Stimulated activated CD4-positive, alpha-beta T cell treated with anti-CD3 and anti-CD28 coated beads, Interleukin-4, amount 100 ng/mL, for 4 hours (primary cell): ENCODE measurements at regions not wholly inside any gene's neighbourhood (a gene's known extent, or its start where the extent isn't known, plus 50 kb on each side); places are given as distances from the start of the nearest gene placed in this dataset.
"Not testable (repeated sequence)": the region's sequence is repeated elsewhere in the genome, so short reads cannot be mapped to it uniquely, and the experiment has no call there.

Experiments used
- DNase-seq, 2 experiments: peaks; one replicate each; pipeline ENCODE4 v3.0.0-alpha.2; 2020

DNA sequence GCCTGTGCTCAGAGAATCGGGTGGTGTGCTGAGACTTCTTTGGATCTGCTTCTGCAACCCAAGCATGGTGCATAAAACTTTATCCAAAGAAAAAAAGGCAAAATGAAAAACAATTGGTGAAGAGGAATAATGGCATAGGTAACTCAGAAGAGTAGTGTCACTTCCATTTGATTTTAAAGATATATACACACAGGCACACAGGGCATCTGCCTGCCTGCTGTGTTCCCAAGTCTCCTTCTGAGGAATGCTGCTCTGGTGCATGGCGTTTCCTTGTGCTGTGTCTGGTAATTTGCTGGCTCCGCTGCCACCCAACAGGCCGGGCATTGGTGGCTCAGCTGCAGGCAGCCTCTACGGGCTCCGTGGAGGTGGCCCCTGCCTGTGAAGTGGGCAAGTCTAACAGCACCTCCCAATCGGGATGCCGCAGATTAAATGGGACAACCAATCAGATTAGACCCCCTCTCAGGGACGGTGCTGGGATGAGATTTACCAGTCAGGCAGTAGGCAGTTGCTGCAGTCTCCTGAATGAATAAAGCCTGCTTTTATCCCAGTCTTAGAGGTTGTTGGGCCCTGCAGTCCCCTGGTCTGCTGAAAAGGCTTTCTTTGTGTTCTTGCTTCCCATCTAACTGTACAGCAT is 253.7 kb upstream of the RASGRP1 start:
- DNase-seq = no peak

- DNase-seq = no peak
Measured at GRCh38 chr15:38819387-38819950, 254.9 kb upstream of the RASGRP1 start.

DNA sequence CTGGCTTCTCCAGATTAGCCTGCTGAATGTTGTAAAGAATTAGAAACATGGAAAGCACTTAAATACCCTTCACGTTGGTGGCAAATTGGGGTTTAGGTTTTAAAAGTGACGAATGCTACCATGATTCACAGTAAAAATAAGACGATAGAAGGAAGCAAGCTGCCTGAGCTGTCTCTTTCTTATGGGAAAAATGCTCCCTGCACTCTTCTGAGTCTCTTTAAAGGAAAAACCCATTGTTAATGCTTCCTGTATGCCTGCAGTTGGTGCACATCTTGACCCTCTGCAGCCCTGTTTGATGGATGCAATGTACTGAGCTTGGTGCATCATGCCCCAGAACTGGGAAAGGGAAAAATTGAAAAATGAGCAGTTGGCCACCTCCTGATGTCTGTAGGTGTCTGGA is 258.6 kb upstream of the RASGRP1 start:
- DNase-seq = no peak

- DNase-seq = no peak
Measured at GRCh38 chr15:38824719-38825118, 260.1 kb upstream of the RASGRP1 start.

GRCh38 chr15:38826880-38827279 is 262.3 kb upstream of the RASGRP1 start:
- no peak for DNase-seq

GRCh38 chr15:38828031-38828532 is 263.5 kb upstream of the RASGRP1 start:
- no peak for DNase-seq

DNA sequence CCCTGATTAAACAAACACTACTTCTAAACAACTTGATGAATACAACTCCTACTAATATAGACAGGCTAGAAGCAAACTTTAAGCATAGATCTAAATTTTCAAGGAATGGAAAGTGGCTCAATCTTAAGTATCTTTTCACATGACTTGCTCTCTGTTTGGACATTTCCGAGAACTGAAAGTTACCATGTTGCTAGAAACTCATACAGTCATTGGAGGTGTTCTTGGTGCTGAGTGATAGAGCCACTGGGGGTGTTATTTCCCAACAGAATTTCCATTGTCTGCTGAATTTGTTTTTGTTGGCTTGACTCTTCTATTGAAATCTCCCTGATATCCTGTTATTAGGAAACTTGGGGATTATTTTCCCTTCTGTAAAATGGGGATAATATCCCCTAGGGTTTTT is 264.5 kb upstream of the RASGRP1 start:
- DNase-seq = no peak

- no peak for DNase-seq
Measured at GRCh38 chr15:38842226-38842625, 277.6 kb upstream of the RASGRP1 start.

DNA sequence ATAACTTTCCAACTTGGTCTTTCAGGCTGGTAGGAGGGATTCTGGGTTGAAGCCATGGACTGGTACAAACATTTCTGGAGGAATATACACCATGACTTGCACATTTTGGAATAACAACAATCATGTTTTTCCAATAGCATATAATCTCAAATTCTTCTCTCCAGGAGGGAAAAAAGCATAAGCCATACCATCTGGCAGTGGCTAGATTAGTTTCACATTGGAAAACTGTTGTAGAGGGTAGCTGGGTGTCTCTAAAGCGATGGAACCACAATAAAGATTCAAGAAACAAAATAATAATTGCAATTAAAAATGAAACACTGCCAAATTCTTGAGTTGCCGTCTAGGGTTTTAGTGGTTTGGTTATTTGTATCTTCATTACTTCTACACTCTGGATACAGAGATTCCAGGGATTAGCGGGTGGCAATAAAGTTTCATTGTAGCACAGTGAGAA is 278.5 kb upstream of the RASGRP1 start:
- no peak for DNase-seq

- no peak for DNase-seq
Measured at GRCh38 chr15:38843736-38844590, 279.3 kb upstream of the RASGRP1 start.

GRCh38 chr15:38844736-38845135 is 280.1 kb upstream of the RASGRP1 start:
- DNase-seq = no peak

GRCh38 chr15:38846346-38846745 is 281.7 kb upstream of the RASGRP1 start:
- DNase-seq = no peak

DNA sequence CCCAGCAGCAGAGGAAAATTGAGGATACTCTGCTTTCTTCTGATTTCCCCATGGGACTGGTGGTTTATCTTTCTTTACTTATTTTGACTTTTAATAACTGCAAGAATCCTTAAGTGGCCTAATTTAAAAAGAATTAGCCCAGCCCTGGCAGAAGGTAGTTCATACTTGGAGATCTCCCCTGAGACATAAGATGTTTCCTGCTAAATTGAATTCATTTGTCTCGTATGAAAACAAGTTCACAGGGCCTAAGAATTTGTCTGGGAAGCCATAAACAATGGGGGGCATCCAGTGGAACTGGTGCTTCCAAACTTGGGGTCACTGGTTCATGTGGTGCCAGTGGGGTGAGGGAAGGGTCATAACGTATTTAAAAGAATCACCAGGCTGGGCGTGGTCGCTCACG is 283.1 kb upstream of the RASGRP1 start:
- no peak for DNase-seq

GRCh38 chr15:38849046-38849445 is 284.4 kb upstream of the RASGRP1 start:
- DNase-seq = no peak

DNA sequence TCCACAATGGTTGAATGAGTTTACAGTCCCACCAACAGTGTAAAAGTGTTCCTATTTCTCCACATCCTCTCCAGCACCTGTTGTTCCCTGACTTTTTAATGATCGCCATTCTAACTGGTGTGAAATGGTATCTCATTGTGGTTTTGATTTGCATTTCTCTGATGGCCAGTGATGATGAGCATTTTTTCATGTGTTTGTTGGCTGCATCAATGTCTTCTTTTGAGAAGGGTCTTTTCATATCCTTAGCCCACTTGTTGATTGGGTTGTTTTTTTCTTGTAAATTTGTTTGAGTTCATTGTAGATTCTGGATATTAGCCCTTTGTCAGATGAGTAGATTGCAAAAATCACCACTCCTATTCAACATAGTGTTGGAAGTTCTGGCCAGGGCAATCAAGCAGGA is 287.6 kb upstream of the RASGRP1 start:
- DNase-seq = not testable (repeated sequence)

- DNase-seq = peak; percentile 7 to 11
Measured at GRCh38 chr15:38853608-38854007, 289.0 kb upstream of the RASGRP1 start.

DNA sequence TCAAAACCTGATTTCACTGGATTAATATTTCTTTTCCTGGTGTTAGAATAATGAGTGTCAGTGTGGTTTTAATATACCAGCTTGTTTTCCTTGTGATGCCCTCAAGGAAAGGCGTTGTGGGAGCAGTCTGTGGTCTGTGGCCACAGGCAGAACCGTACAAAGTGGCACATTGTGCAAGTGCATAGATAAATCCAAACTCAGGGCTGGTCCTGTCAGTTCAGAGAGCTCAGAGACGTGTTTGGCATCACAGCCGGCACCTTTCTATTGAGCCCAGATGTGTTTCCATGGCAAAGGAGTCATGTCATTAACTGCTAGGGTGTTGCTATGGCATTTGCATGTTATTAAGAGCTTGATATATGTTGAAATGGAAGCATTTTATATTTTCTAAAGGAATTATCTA is 289.9 kb upstream of the RASGRP1 start:
- DNase-seq = no peak

DNA sequence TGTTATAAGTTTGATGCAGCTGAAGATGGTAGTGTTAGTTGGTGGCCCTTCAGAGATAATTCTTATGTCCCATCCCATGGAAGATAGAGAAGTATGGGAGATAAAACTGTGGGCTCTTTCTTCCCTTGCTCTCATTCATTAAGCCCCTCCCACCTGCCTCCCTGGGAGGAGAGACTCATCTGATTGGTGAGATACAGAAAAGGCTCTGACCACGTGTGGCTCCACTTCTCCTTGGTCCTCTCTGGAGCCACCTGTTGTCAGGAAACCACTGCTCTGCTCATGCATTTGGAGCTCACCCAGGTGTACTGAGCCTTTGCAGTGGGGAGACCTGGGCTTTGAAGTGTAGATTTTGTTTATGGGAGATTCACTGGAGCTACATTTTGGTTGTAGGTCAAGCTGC is 293.2 kb upstream of the RASGRP1 start:
- DNase-seq = no peak

DNA sequence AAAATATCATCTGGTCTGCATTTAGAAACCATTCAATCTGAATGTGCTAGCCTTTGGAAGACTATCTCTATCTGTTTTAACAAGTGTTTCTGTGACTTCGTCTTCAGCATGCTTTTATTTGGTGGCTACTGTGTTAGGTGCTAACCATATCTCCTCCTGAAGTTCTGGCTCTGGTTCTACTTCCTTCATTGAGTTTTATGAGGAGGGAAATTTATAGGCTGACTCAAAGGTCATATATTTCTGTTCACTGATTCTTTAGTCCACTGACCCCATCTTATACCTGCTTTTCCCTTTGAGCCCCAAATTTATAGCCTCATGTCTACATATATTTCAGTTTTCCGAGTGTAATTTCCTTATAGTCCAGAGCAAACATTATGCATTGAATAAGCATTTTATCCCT is 295.0 kb upstream of the RASGRP1 start:
- no peak for DNase-seq

DNA sequence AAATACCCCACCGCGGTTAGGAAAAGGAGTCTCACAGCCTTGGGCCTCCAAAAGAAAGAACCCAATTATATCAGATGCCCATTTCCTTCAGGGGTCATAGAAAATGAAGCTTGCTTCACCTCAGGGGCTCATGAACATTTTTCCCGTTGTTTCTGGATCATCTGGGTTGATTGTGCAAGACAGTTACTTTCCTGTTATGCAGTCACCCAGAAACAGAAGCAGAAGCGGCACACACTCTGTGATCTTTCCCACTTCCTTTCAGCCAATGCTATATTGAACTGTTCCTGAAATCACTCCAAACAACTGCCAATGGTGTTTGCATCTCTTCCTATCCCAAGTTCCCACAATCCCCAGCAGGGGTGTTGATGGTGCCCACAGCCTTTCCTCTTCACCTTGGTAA is 295.6 kb upstream of the RASGRP1 start:
- DNase-seq = no peak

DNA sequence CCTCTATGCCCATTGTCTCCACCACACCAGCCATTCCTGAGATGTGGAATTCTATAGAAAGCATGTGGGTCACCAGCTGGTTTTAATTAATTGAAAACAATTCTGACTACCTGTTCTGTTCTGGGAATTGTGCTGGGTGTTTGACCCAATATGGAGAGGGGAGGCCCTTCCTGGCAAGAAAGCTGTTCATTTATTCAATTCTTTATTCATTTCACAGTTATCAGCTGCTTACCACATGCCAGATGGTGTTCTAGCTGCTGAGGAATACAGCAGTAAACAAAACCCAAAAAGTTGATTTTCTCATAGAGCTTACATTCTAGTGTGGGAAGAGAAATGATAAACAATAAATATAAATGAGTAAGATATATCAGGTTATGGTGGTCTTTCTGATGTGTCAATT is 296.1 kb upstream of the RASGRP1 start:
- no peak for DNase-seq

DNA sequence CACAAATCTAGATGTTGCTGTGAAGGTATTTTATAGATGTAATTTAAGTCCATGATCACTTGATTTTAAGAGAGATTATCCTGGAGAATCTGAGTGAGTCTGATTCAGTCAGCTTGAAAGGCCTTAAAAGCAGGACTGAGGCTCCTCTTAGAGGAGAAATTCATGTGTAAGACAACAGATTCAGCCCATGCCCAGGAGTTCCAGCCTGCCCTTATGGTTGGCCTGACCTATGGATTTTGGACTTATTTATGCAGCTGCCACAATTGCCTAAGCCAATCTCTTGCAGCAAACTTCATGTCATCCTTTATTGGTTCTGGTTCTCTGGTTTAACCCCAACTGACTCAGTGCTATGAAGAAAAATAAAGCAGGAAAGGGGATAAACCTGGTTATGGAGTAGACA is 296.5 kb upstream of the RASGRP1 start:
- no peak for DNase-seq

DNA sequence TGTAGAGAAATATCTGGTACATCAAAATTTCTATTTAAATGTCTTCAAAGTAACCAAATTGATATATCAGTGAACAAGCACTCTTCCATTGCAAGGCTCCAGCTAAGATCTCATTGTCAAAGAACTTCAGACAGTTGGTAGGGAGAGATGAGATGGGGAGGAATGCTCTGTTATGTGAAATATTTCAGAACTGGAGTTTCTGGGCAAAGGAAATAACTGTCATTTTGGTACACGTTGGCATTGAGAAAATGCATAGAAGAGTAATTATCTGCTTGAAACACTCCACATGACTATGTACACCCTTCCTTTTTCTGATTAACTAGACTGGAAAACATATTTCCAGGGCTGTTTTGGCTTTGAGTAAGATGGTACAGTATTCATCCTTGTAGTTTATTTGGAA is 297.5 kb upstream of the RASGRP1 start:
- DNase-seq = no peak

- no peak for DNase-seq
Measured at GRCh38 chr15:38863381-38863780, 298.8 kb upstream of the RASGRP1 start.
